ENCODE measurements at regions not wholly inside any gene's neighbourhood (a gene's known extent, or its start where the extent isn't known, plus 50 kb on each side); places are given as distances from the start of the nearest gene placed in this dataset.

DNA sequence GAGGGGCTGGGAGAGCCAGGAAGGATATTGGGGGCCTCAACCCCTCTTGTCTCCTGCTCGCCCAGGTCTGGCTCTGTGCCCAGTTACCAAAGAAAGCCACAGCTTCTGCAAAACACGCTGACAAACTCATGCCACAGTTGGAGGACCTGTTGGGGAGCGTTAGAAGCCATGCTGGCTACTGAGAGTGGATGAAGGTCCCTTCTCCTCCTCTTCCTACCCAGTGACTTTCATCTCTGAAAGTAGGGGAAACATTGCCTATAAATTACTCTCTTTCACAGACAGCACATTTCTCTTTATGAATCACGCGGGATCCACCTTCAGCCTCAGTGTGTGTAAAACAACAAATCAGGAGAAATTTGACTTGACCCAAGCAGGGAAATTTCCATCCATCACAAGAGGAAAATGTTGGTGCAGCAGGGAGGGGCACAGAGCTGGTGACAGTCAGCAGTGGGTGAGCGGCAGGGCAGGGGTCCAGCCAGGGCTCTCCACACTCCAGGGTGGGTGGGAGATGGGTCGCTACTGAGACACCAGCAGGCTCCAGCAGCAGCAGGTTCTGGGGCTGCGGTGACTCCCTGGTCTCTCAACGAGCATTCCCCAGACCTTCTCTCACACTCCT, 181.9 kb downstream of the FGF18 start:
- H3K27ac ChIP-seq (ENCODE audit: insufficient read depth, low read length) = no peak overlapping the region
- no peak overlapping the region for H4K5ac ChIP-seq (ENCODE audit: low read depth, low read length)
- no peaks in the 10 kb centered on the region for H3K4me1 ChIP-seq (ENCODE audit: control insufficient read depth, insufficient read depth, low read length)
- no peak overlapping the region for H3K14ac ChIP-seq (replicated peaks; ENCODE audit: low read depth, low read length)
- H4K8ac ChIP-seq (ENCODE audit: low read depth in 2 of 2, low read length in 2 of 2) = no peak overlapping the region
- peaks cover 15% of the 10 kb centered on the region for H3K27me3 ChIP-seq (ENCODE audit: control insufficient read depth, insufficient read depth, low read length)
- H3K9me1 ChIP-seq (ENCODE audit: insufficient read depth, low read length) = no peaks in the 10 kb centered on the region; the same call in 1 of the 2 replicates
- H2BK20ac ChIP-seq (ENCODE audit: low read depth, low read length) = no peak overlapping the region
- ATAC-seq (ENCODE audit: low read depth) (no peak), DNase-seq (no peak)
- 60% methylated on average over 1 of the region's 9 CpGs; no CpG with 5 or more reads in 1 of the 2 experiments for WGBS, 2 experiments (ENCODE audit: extremely low coverage in 2 of 2, insufficient read length in 1 of 2)
- no peak overlapping the region for H3K4ac ChIP-seq (ENCODE audit: low read depth, low read length)
- no peaks in the 10 kb centered on the region for H3K79me1 ChIP-seq (ENCODE audit: low read depth in 1 of 2, low read length in 2 of 2)
- no peaks in the 10 kb centered on the region for H3K36me3 ChIP-seq (ENCODE audit: control insufficient read depth, insufficient read depth, low read length)
- no peak overlapping the region for H2BK5ac ChIP-seq (ENCODE audit: low read depth, low read length, poor library complexity, severe bottlenecking)
- no peak for TF ChIP-seq SMC3 (IDR thresholded peaks at IDR 0.05; ENCODE audit: low read depth, low read length)
- TF ChIP-seq MXI1 (IDR thresholded peaks at IDR 0.05; ENCODE audit: borderline replicate concordance, low read depth, low read length) = no peak
- TF ChIP-seq POLR2A (IDR thresholded peaks at IDR 0.05; ENCODE audit: low read depth, low read length) = no peak
- TF ChIP-seq FOS (IDR thresholded peaks at IDR 0.05; ENCODE audit: low read depth, low read length) = no peak
- TF ChIP-seq MAFK (IDR thresholded peaks at IDR 0.05; ENCODE audit: low read depth, low read length) = no peak
- no peak for TF ChIP-seq CHD1 (IDR thresholded peaks at IDR 0.05; ENCODE audit: low read depth, low read length)
- no peak for TF ChIP-seq RCOR1 (IDR thresholded peaks at IDR 0.05; ENCODE audit: insufficient replicate concordance, low read length)
- no peak for TF ChIP-seq RAD21 (IDR thresholded peaks at IDR 0.05; ENCODE audit: low read length)
- no peak for TF ChIP-seq RFX5 (IDR thresholded peaks at IDR 0.05; ENCODE audit: low read depth, low read length)
- no peak for TF ChIP-seq BHLHE40 (IDR thresholded peaks at IDR 0.05; ENCODE audit: low read depth, low read length)
- TF ChIP-seq, protein P1, sequence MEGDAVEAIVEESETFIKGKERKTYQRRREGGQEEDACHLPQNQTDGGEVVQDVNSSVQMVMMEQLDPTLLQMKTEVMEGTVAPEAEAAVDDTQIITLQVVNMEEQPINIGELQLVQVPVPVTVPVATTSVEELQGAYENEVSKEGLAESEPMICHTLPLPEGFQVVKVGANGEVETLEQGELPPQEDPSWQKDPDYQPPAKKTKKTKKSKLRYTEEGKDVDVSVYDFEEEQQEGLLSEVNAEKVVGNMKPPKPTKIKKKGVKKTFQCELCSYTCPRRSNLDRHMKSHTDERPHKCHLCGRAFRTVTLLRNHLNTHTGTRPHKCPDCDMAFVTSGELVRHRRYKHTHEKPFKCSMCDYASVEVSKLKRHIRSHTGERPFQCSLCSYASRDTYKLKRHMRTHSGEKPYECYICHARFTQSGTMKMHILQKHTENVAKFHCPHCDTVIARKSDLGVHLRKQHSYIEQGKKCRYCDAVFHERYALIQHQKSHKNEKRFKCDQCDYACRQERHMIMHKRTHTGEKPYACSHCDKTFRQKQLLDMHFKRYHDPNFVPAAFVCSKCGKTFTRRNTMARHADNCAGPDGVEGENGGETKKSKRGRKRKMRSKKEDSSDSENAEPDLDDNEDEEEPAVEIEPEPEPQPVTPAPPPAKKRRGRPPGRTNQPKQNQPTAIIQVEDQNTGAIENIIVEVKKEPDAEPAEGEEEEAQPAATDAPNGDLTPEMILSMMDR (conservative IDR thresholded peaks at IDR 0.05; ENCODE audit: low read depth, low read length) = no peak
- TF ChIP-seq MAZ (IDR thresholded peaks at IDR 0.05; ENCODE audit: borderline replicate concordance, low read depth, low read length) = no peak
- H2BK120ac ChIP-seq (ENCODE audit: low read depth, low read length) = no peak overlapping the region
- no peak overlapping the region for H2AK9ac ChIP-seq (replicated peaks; ENCODE audit: low read depth, low read length, poor library complexity)
- no peak overlapping the region for H3K4me3 ChIP-seq (ENCODE audit: insufficient read depth, low read depth, low read length)
- H2AFZ ChIP-seq (replicated peaks; ENCODE audit: low read length, poor library complexity) = no peak overlapping the region
- no peak overlapping the region for H3K23ac ChIP-seq (ENCODE audit: low read depth, low read length)
- no peak overlapping the region for H4K91ac ChIP-seq (ENCODE audit: insufficient read depth, low read depth, low read length)
- H3K9ac ChIP-seq (ENCODE audit: low read depth, low read length) = no peak overlapping the region
- ChIA-PET POLR2A (ENCODE audit: unreplicated experiment) (no interaction called here), CTCF (no interaction called here)
- dilution Hi-C loops (cut with HindIII; ENCODE audit: low sequenced_read_pairs, unreplicated experiment) = no loop called here
- H4K20me1 ChIP-seq (ENCODE audit: insufficient read depth, low read length) = peaks cover 3% of the 10 kb centered on the region; the same call in 1 of the 2 replicates
- H3K9me3 ChIP-seq (ENCODE audit: control insufficient read depth, insufficient read depth, low read length) = peaks cover 3% of the 10 kb centered on the region
- no peak overlapping the region for H2AK5ac ChIP-seq (ENCODE audit: low read depth, low read length)
- no peak overlapping the region for H3K56ac ChIP-seq (ENCODE audit: extremely low read depth, insufficient read depth, low read length)
- BruUV-seq (replicated peaks) = no TSS peak
- no peak overlapping the region for H3K4me2 ChIP-seq (ENCODE audit: low read depth, low read length)
- in situ Hi-C loops (cut with MboI; ENCODE audit: low sequenced_read_pairs) = loop anchor here (25.0 kb wide), 1 partner anchor 436 kb away; no protein-coding TSS in a partner anchor
- intact Hi-C loops (cut with micrococcal nuclease) = no loop called here
- no peak overlapping the region for H2BK15ac ChIP-seq (ENCODE audit: low read depth, low read length)
- H3K18ac ChIP-seq (ENCODE audit: low read depth, low read length) = no peak overlapping the region
